Neural cell (in vitro differentiated cells): ENCODE measurements at regions not wholly inside any gene's neighbourhood (a gene's known extent, or its start where the extent isn't known, plus 50 kb on each side); places are given as distances from the start of the nearest gene placed in this dataset.

Experiments used
- H2AFZ ChIP-seq: fragments of 200-600, 300-800 bp; sonication (generic), shearing (Covaris generic); 2 replicates; pipeline ENCODE4 v1.6.0; 2014; ENCODE audit warnings: low read depth, mild to moderate bottlenecking, antibody characterized with exemption, low read length, moderate library complexity
- H3F3A ChIP-seq: fragments of 200-600 bp; shearing (Covaris generic); 2 replicates; pipeline ENCODE4 v1.6.1; 2016; ENCODE audit warnings: mild to moderate bottlenecking, moderate library complexity, mixed read lengths, antibody characterized with exemption, low read length; ENCODE audit not compliant: insufficient read depth, poor library complexity, severe bottlenecking
- H3K27ac ChIP-seq: fragments of 200-600, 300-800 bp; sonication (generic), shearing (Covaris generic); 2 replicates; pipeline ENCODE4 v1.5.1; 2014; ENCODE audit warnings: mild to moderate bottlenecking, low read length, moderate library complexity
- H3K27me3 ChIP-seq: fragments of 300-800, 200-600 bp; sonication (generic), shearing (Covaris generic); 2 replicates; pipeline ENCODE4 v1.6.0; 2014; ENCODE audit warnings: mild to moderate bottlenecking, low read depth, low read length, moderate library complexity; ENCODE audit not compliant: insufficient read depth
- H3K36me3 ChIP-seq: fragments of 300-800, 200-600 bp; sonication (generic), shearing (Covaris generic); 2 replicates; pipeline ENCODE4 v1.5.1; 2014; ENCODE audit warnings: mild to moderate bottlenecking, antibody characterized with exemption, low read length, moderate library complexity; ENCODE audit not compliant: insufficient read depth
- H3K4me2 ChIP-seq: fragments of 300-800, 200-600 bp; sonication (generic), shearing (Covaris generic); 2 replicates; pipeline ENCODE4 v1.6.0; 2014; ENCODE audit warnings: mild to moderate bottlenecking, low read length
- H3K4me3 ChIP-seq: fragments of 300-800, 200-600 bp; sonication (generic), shearing (Covaris generic); 2 replicates; pipeline ENCODE4 v1.5.1; 2014; ENCODE audit warnings: mild to moderate bottlenecking, low read length, moderate library complexity
- H3K79me2 ChIP-seq: fragments of 200-600 bp; shearing (Covaris generic); replicated peaks from 2 replicates; pipeline ENCODE4 v1.6.0; 2014; ENCODE audit warnings: mild to moderate bottlenecking, low read length, moderate library complexity; ENCODE audit not compliant: insufficient read depth
- H3K9ac ChIP-seq: fragments of 300-800, 200-600 bp; sonication (generic), shearing (Covaris generic); 2 replicates; pipeline ENCODE4 v1.6.1; 2016; ENCODE audit warnings: mild to moderate bottlenecking, low read length, mixed read lengths
- H3K9me2 ChIP-seq: fragments of 200-600 bp; shearing (Covaris generic); 2 replicates; pipeline ENCODE4 v1.6.1; 2016; ENCODE audit warnings: mild to moderate bottlenecking, low read length, mixed read lengths; ENCODE audit not compliant: insufficient read depth
- H3K9me3 ChIP-seq: fragments of 200-600, 300-800 bp; sonication (generic), shearing (Covaris generic); 2 replicates; pipeline ENCODE4 v1.6.1; 2016; ENCODE audit warnings: mild to moderate bottlenecking, mixed run types, low read length, moderate library complexity, mixed read lengths
- H4K20me1 ChIP-seq: fragments of 200-600 bp; shearing (Covaris generic); 2 replicates; pipeline ENCODE4 v1.6.1; 2016; ENCODE audit warnings: mild to moderate bottlenecking, mixed run types; ENCODE audit not compliant: insufficient read depth
- CTCF ChIP-seq: fragments of 450-650 bp; IDR thresholded peaks from 2 replicates; pipeline ENCODE4 v1.5.1; 2014; ENCODE audit warnings: antibody characterized with exemption, mild to moderate bottlenecking, moderate library complexity; ENCODE audit not compliant: poor library complexity, severe bottlenecking
- EP300 ChIP-seq: fragments of 450-650 bp; conservative IDR thresholded peaks from 2 replicates; pipeline ENCODE4 v1.6.1; 2014; ENCODE audit warnings: antibody characterized with exemption, mild to moderate bottlenecking, moderate library complexity; ENCODE audit not compliant: poor library complexity, severe bottlenecking
- EZH2 ChIP-seq: fragments of 200-600, 300-800 bp; shearing (Covaris generic), sonication (generic); IDR thresholded peaks from 2 replicates; pipeline ENCODE4 v1.6.1; 2014; ENCODE audit warnings: antibody characterized with exemption, low read length, borderline replicate concordance, mild to moderate bottlenecking; ENCODE audit not compliant: insufficient read depth, poor library complexity, severe bottlenecking
- MXI1 ChIP-seq: fragments of 450-650 bp; conservative IDR thresholded peaks from 2 replicates; pipeline ENCODE4 v1.6.1; 2014; ENCODE audit warnings: antibody characterized with exemption, mild to moderate bottlenecking; ENCODE audit not compliant: poor library complexity, severe bottlenecking
- POLR2AphosphoS5 ChIP-seq: IDR thresholded peaks from 2 replicates; pipeline ENCODE4 v1.6.1; 2012
- RAD21 ChIP-seq: fragments of 450-650 bp; conservative IDR thresholded peaks from 2 replicates; pipeline ENCODE4 v1.6.1; 2014; ENCODE audit warnings: antibody characterized with exemption, mild to moderate bottlenecking, moderate library complexity
- REST ChIP-seq: IDR thresholded peaks from 2 replicates; pipeline ENCODE4 v1.6.1; 2012; ENCODE audit warnings: borderline replicate concordance
- SMC3 ChIP-seq: fragments of 450-650 bp; conservative IDR thresholded peaks from 2 replicates; pipeline ENCODE4 v1.6.1; 2014; ENCODE audit warnings: antibody characterized with exemption, mild to moderate bottlenecking, moderate library complexity; ENCODE audit not compliant: poor library complexity
- TAF1 ChIP-seq: IDR thresholded peaks from 2 replicates; pipeline ENCODE4 v1.6.1; 2012; ENCODE audit warnings: low read depth

- no peak overlapping the region for H3K4me2 ChIP-seq
- no peaks in the 10 kb centered on the region for H4K20me1 ChIP-seq
- TF ChIP-seq EZH2 = no peak
- no peak for TF ChIP-seq TAF1
- no peak for TF ChIP-seq RAD21
- TF ChIP-seq SMC3 = no peak
- no peak for TF ChIP-seq EP300
- TF ChIP-seq CTCF = no peak
- TF ChIP-seq MXI1 = no peak
- TF ChIP-seq REST = no peak
- no peak for TF ChIP-seq POLR2AphosphoS5
- no peak overlapping the region for H3K9ac ChIP-seq
- no peak overlapping the region for H3K27ac ChIP-seq
- H3K79me2 ChIP-seq = no peaks in the 10 kb centered on the region
- H2AFZ ChIP-seq = no peak overlapping the region
- H3K36me3 ChIP-seq = no peaks in the 10 kb centered on the region
- no peak overlapping the region for H3K4me3 ChIP-seq
- no peaks in the 10 kb centered on the region for H3K9me3 ChIP-seq
- no peaks in the 10 kb centered on the region for H3F3A ChIP-seq
- H3K9me2 ChIP-seq = no peaks in the 10 kb centered on the region
- no peaks in the 10 kb centered on the region for H3K27me3 ChIP-seq
These were observed 163.0 kb downstream of the ABCA8 start for GRCh38 chr17:68792042-68792685.

GRCh38 chr17:68790931-68791330, 164.3 kb downstream of the ABCA8 start:
- Histone ChIP-seq H3K9me2 (no peaks in the 10 kb centered on the region), H3K79me2 (no peaks in the 10 kb centered on the region), H3K9ac (no peak overlapping the region), H3K4me3 (no peak overlapping the region), H4K20me1 (no peaks in the 10 kb centered on the region), H3K9me3 (no peaks in the 10 kb centered on the region), H2AFZ (no peak overlapping the region), H3K27ac (no peak overlapping the region), H3K27me3 (no peaks in the 10 kb centered on the region), H3K36me3 (no peaks in the 10 kb centered on the region), H3F3A (no peaks in the 10 kb centered on the region), H3K4me2 (no peak overlapping the region)
- no peak for TF ChIP-seq POLR2AphosphoS5
- TF ChIP-seq SMC3 = no peak
- no peak for TF ChIP-seq RAD21
- no peak for TF ChIP-seq EZH2
- no peak for TF ChIP-seq TAF1
